HCT116 (cell line): ENCODE measurements at regions not wholly inside any gene's neighbourhood (a gene's known extent, or its start where the extent isn't known, plus 50 kb on each side); places are given as distances from the start of the nearest gene placed in this dataset.

Experiments used
- ATAC-seq: fragments of 200-7000 bp; cut with Tn5 transposase; 2 replicates; pipeline ENCODE4 v1.9.1; 2020; ENCODE audit warnings: mild to moderate bottlenecking, moderate library complexity
- BruUV-seq: library from RNA; stranded (reverse); fragments of 400-500 nt; replicated peaks from 2 replicates; lab custom pipeline; 2021; lab: Mats Ljungman, UMichigan
- CTCF ChIA-PET: fragments of 300-600 bp; sonication (Branson Sonifier 250); formaldehyde crosslinking; loops from one replicate; lab custom pipeline; 2021; ENCODE audit warnings: antibody characterized with exemption; lab: Charles Lee
- POLR2A ChIA-PET: fragments of 300-600, 350-600 bp; sonication (Branson Sonifier 250); formaldehyde crosslinking; loops from one replicate; lab custom pipeline; 2021; ENCODE audit warnings: antibody characterized with exemption; lab: Charles Lee
- RAD21 ChIA-PET, 2 experiments: fragments of 300-600 bp; sonication (Branson Sonifier 250); formaldehyde crosslinking; loops; one replicate each; lab custom pipeline; 2023; ENCODE audit warnings: low total read pairs in 2 of 2; ENCODE audit not compliant: uncharacterized antibody in 2 of 2, unreplicated experiment in 2 of 2, low non-redundant PET in 1 of 2; lab: Charles Lee
- DNase-seq: peaks from one replicate; pipeline ENCODE4 v3.0.0-alpha.2; 2010; ENCODE audit warnings: low read depth, low spot score
- H2AFZ ChIP-seq: fragments of 200-600 bp; shearing (Covaris generic), sonication (generic); 2 replicates; pipeline ENCODE4 v1.6.1; 2017; ENCODE audit warnings: low read depth, mixed run types, mixed read lengths, antibody characterized with exemption, low read length; ENCODE audit not compliant: poor library complexity, severe bottlenecking
- H3K27ac ChIP-seq: 2 replicates; pipeline ENCODE4 v1.5.1; 2012; ENCODE audit warnings: low read depth, low read length
- H3K27me3 ChIP-seq: fragments of 200-600 bp; sonication (generic); 2 replicates; pipeline ENCODE4 v1.6.1; 2016; ENCODE audit warnings: mixed run types, low read length, mixed read lengths; ENCODE audit not compliant: insufficient read depth
- H3K36me3 ChIP-seq, 2 experiments: fragments of 200-500 bp in 1 of 2; fragments of 200-600 bp in 1 of 2; sonication (Bioruptor generic) in 1 of 2; sonication (generic) in 1 of 2; 2 replicates each; pipeline versions ENCODE4 v1.5.1 to v1.6.1; 2014 to 2016; ENCODE audit warnings: low read length in 2 of 2, inconsistent platforms in 1 of 2, mixed read lengths in 1 of 2, mixed run types in 1 of 2; ENCODE audit not compliant: insufficient read depth in 2 of 2, control insufficient read depth in 1 of 2
- H3K4me1 ChIP-seq, 2 experiments: fragments of 200-600 bp in 1 of 2; sonication (generic) in 1 of 2; 2 replicates each; pipeline versions ENCODE4 v1.5.1 to v1.6.1; 2012 to 2017; ENCODE audit warnings: low read length in 2 of 2, inconsistent platforms in 1 of 2, mild to moderate bottlenecking in 1 of 2, mixed read lengths in 1 of 2, mixed run types in 1 of 2, moderate library complexity in 1 of 2; ENCODE audit not compliant: insufficient read depth in 2 of 2, control insufficient read depth in 1 of 2
- H3K4me2 ChIP-seq: fragments of 200-600 bp; sonication (generic); 2 replicates; pipeline ENCODE4 v1.6.1; 2017; ENCODE audit warnings: mixed run types, low read length, mixed read lengths
- H3K4me3 ChIP-seq, 2 experiments: fragments of 200-600 bp in 1 of 2; sonication (generic) in 1 of 2; replicated peaks in 1 of 2; 2 replicates each; pipeline ENCODE4 v1.5.1; 2011 to 2016; ENCODE audit warnings: low read length in 2 of 2, control low read depth in 1 of 2, low read depth in 1 of 2, mild to moderate bottlenecking in 1 of 2, mixed read lengths in 1 of 2, mixed run types in 1 of 2
- H3K79me2 ChIP-seq: fragments of 200-600 bp; sonication (generic); 2 replicates; pipeline ENCODE4 v1.6.1; 2017; ENCODE audit warnings: mild to moderate bottlenecking, mixed run types, low read length, moderate library complexity, mixed read lengths; ENCODE audit not compliant: insufficient read depth
- H3K9ac ChIP-seq: fragments of 200-600 bp; sonication (generic); 2 replicates; pipeline ENCODE4 v1.6.1; 2016; ENCODE audit warnings: low read length, mixed read lengths
- H3K9me2 ChIP-seq: fragments of 200-600 bp; sonication (generic), shearing (Covaris generic); 2 replicates; pipeline ENCODE4 v1.6.1; 2017; ENCODE audit warnings: mixed run types, mild to moderate bottlenecking, moderate library complexity; ENCODE audit not compliant: insufficient read depth
- H3K9me3 ChIP-seq, 2 experiments: fragments of 200-500 bp in 1 of 2; fragments of 200-600 bp in 1 of 2; sonication (Bioruptor generic) in 1 of 2; sonication (generic) in 1 of 2; 2 replicates each; pipeline ENCODE4 v1.6.1; 2014 to 2017; ENCODE audit warnings: low read length in 2 of 2, mixed read lengths in 2 of 2, inconsistent platforms in 1 of 2, low read depth in 1 of 2, mild to moderate bottlenecking in 1 of 2, mixed run types in 1 of 2, moderate library complexity in 1 of 2; ENCODE audit not compliant: control insufficient read depth in 1 of 2, insufficient read depth in 1 of 2
- H4K20me1 ChIP-seq: fragments of 200-600 bp; sonication (generic), shearing (Covaris generic); 2 replicates; pipeline ENCODE4 v1.6.1; 2017; ENCODE audit warnings: mixed run types, mild to moderate bottlenecking, moderate library complexity; ENCODE audit not compliant: insufficient read depth
- ATF3 ChIP-seq: IDR thresholded peaks from 2 replicates; pipeline ENCODE4 v1.6.1; 2012
- CEBPB ChIP-seq: IDR thresholded peaks from 2 replicates; pipeline ENCODE4 v1.6.1; 2012; ENCODE audit warnings: low read depth
- EZH2 ChIP-seq: fragments of 200-600 bp; sonication (generic); IDR thresholded peaks from 2 replicates; pipeline ENCODE4 v1.6.1; 2017; ENCODE audit warnings: antibody characterized with exemption, mixed run types
- POLR2AphosphoS5 ChIP-seq: IDR thresholded peaks from 2 replicates; pipeline ENCODE4 v1.6.1; 2011; ENCODE audit warnings: mild to moderate bottlenecking, low read depth, low read length, moderate library complexity
- SP1 ChIP-seq: IDR thresholded peaks from 2 replicates; pipeline ENCODE4 v1.6.1; 2012; ENCODE audit warnings: low read depth
- TCF7L2 ChIP-seq: IDR thresholded peaks from 2 replicates; pipeline ENCODE4 v1.7.0; 2011; ENCODE audit warnings: borderline replicate concordance, inconsistent platforms; ENCODE audit not compliant: insufficient read depth, insufficient read length; ENCODE audit errors: extremely low read depth
- ZBTB33 ChIP-seq: IDR thresholded peaks from 2 replicates; pipeline ENCODE4 v1.6.1; 2011; ENCODE audit warnings: mild to moderate bottlenecking, low read length, moderate library complexity; ENCODE audit not compliant: insufficient replicate concordance; ENCODE audit errors: extremely low read depth
- intact Hi-C: fragments of 100-400 bp; cut with micrococcal nuclease; formaldehyde crosslinking; loops from 2 replicates; pipeline ENCODE4 v1.10.0; 2022

- RAD21 ChIA-PET: no interaction called here
- POLR2A ChIA-PET: no interaction called here
- no peak for DNase-seq
These were observed 937.7 kb upstream of the SOX9 start for GRCh38 chr17:71183066-71183660.

More at GRCh38 chr17:71183066-71183660, 937.7 kb upstream of the SOX9 start:
- H3K79me2 ChIP-seq: no peaks in the 10 kb centered on the region
- no peaks in the 10 kb centered on the region for H4K20me1 ChIP-seq
- H3K4me1 ChIP-seq: peaks cover 0 to 2% of the 10 kb centered on the region in 2 experiments; a peak in 2 of 4 replicates
- H3K9me3 ChIP-seq: no peaks in the 10 kb centered on the region
- no peaks in the 10 kb centered on the region for H3K27me3 ChIP-seq
- no peak overlapping the region for H3K9ac ChIP-seq
- CTCF ChIA-PET: no interaction called here
- no peak overlapping the region for H3K4me3 ChIP-seq
- no peak overlapping the region for H2AFZ ChIP-seq
- H3K9me2 ChIP-seq: no peaks in the 10 kb centered on the region
- intact Hi-C loops: no loop called here
- no peak for ATAC-seq
- TF ChIP-seq EZH2: no peak
- no peak for TF ChIP-seq TCF7L2
- no peak for TF ChIP-seq ZBTB33
- TF ChIP-seq SP1: no peak
- no peak for TF ChIP-seq CEBPB
- no peak for TF ChIP-seq POLR2AphosphoS5
- no peak for TF ChIP-seq ATF3
- TF ChIP-seq, all 23 proteins: peak for 0
- Histone ChIP-seq H3K4me2 (no peak overlapping the region), H3K36me3 (no peaks in the 10 kb centered on the region), H3K27ac (no peak overlapping the region)
- no TSS peak for BruUV-seq
